GM12878 (cell line): ENCODE measurements at regions not wholly inside any gene's neighbourhood (a gene's known extent, or its start where the extent isn't known, plus 50 kb on each side); places are given as distances from the start of the nearest gene placed in this dataset.

Source experiments
- BHLHE40 ChIP-seq, 2 experiments: fragments of 450-650 bp in 1 of 2; IDR thresholded peaks; 2 replicates each; pipeline ENCODE4 v1.6.1; 2011 to 2017; ENCODE audit warnings: low read depth in 2 of 2, borderline replicate concordance in 1 of 2, improper control_type of control experiment in 1 of 2, low read length in 1 of 2, mild to moderate bottlenecking in 1 of 2
- CBX3 ChIP-seq: fragments of 200-600 bp; sonication (generic); IDR thresholded peaks from 2 replicates; pipeline ENCODE4 v1.6.1; 2016; ENCODE audit warnings: low read depth, borderline replicate concordance
- ZNF207 ChIP-seq: fragments of 450-650 bp; IDR thresholded peaks from 2 replicates; pipeline ENCODE4 v1.6.1; 2014; ENCODE audit warnings: antibody characterized with exemption, mild to moderate bottlenecking, borderline replicate concordance
- TF ChIP-seq, protein P1 (sequence below): fragments of 450-650 bp; IDR thresholded peaks from 2 replicates; pipeline ENCODE4 v1.6.1; 2018; ENCODE audit warnings: borderline replicate concordance, mild to moderate bottlenecking; ENCODE audit not compliant: partially characterized antibody
- TF ChIP-seq, protein P2 (sequence below): fragments of 450-650 bp; IDR thresholded peaks from 2 replicates; pipeline ENCODE4 v1.6.1; 2017; ENCODE audit warnings: antibody characterized with exemption, mild to moderate bottlenecking, moderate library complexity
- TF ChIP-seq, protein P3 (sequence below), 3 experiments: IDR thresholded peaks in 2 of 3; conservative IDR thresholded peaks in 1 of 3; 2 replicates each; pipeline ENCODE4 v1.5.1; 2011; ENCODE audit warnings: low read depth in 3 of 3, low read length in 3 of 3, mild to moderate bottlenecking in 3 of 3, control low read depth in 2 of 3, moderate library complexity in 2 of 3, inconsistent platforms in 1 of 3, mixed read lengths in 1 of 3; ENCODE audit not compliant: control insufficient read depth in 2 of 3, insufficient read depth in 1 of 3; ENCODE audit errors: extremely low read depth in 1 of 3
- TF ChIP-seq, protein P4 (sequence below): IDR thresholded peaks from 2 replicates; pipeline ENCODE4 v1.6.1; 2012; ENCODE audit warnings: low read depth, low read length, improper control_type of control experiment

DNA sequence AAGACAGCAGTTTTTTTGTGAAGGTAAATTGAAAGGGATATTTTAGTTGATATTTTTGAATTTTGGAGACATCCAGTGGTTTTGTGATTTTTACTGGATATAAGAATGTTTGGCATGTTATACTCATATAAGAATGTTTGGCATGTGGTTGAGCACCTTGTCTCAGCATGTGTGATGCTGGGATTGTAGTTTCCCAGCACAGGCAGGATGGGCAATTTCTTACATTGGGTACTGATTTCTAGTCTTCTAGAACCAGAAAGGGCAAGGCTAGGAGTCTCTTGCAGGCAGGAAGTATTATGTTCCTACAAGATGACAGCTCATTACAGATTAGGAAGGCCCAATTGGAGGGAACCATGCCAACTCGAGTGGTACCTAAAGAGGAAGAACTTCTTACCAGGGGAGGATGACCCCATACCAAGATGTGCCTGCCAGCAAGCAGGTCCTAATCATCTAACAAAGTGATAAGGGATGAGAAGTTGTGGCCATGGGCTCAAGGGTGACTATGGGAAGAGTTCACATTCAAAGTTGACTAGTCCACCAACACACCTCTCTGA, 377.8 kb downstream of the UTRN start:
- TF ChIP-seq, protein P1, sequence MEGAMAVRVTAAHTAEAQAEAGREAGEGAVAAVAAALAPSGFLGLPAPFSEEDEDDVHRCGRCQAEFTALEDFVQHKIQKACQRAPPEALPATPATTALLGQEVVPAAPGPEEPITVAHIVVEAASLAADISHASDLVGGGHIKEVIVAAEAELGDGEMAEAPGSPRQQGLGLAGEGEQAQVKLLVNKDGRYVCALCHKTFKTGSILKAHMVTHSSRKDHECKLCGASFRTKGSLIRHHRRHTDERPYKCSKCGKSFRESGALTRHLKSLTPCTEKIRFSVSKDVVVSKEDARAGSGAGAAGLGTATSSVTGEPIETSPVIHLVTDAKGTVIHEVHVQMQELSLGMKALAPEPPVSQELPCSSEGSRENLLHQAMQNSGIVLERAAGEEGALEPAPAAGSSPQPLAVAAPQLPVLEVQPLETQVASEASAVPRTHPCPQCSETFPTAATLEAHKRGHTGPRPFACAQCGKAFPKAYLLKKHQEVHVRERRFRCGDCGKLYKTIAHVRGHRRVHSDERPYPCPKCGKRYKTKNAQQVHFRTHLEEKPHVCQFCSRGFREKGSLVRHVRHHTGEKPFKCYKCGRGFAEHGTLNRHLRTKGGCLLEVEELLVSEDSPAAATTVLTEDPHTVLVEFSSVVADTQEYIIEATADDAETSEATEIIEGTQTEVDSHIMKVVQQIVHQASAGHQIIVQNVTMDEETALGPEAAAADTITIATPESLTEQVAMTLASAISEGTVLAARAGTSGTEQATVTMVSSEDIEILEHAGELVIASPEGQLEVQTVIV = no peak
- no peak for TF ChIP-seq BHLHE40 (IDR thresholded peaks at IDR 0.05; ENCODE audit: borderline replicate concordance in 1 of 2, low read depth in 2 of 2, low read length in 1 of 2)
- TF ChIP-seq, protein P2, sequence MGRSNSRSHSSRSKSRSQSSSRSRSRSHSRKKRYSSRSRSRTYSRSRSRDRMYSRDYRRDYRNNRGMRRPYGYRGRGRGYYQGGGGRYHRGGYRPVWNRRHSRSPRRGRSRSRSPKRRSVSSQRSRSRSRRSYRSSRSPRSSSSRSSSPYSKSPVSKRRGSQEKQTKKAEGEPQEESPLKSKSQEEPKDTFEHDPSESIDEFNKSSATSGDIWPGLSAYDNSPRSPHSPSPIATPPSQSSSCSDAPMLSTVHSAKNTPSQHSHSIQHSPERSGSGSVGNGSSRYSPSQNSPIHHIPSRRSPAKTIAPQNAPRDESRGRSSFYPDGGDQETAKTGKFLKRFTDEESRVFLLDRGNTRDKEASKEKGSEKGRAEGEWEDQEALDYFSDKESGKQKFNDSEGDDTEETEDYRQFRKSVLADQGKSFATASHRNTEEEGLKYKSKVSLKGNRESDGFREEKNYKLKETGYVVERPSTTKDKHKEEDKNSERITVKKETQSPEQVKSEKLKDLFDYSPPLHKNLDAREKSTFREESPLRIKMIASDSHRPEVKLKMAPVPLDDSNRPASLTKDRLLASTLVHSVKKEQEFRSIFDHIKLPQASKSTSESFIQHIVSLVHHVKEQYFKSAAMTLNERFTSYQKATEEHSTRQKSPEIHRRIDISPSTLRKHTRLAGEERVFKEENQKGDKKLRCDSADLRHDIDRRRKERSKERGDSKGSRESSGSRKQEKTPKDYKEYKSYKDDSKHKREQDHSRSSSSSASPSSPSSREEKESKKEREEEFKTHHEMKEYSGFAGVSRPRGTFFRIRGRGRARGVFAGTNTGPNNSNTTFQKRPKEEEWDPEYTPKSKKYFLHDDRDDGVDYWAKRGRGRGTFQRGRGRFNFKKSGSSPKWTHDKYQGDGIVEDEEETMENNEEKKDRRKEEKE = no peak
- TF ChIP-seq, protein P3, sequence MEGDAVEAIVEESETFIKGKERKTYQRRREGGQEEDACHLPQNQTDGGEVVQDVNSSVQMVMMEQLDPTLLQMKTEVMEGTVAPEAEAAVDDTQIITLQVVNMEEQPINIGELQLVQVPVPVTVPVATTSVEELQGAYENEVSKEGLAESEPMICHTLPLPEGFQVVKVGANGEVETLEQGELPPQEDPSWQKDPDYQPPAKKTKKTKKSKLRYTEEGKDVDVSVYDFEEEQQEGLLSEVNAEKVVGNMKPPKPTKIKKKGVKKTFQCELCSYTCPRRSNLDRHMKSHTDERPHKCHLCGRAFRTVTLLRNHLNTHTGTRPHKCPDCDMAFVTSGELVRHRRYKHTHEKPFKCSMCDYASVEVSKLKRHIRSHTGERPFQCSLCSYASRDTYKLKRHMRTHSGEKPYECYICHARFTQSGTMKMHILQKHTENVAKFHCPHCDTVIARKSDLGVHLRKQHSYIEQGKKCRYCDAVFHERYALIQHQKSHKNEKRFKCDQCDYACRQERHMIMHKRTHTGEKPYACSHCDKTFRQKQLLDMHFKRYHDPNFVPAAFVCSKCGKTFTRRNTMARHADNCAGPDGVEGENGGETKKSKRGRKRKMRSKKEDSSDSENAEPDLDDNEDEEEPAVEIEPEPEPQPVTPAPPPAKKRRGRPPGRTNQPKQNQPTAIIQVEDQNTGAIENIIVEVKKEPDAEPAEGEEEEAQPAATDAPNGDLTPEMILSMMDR (IDR thresholded peaks at IDR 0.05 in 2 of 3, conservative IDR thresholded peaks at IDR 0.05 in 1 of 3; ENCODE audit: control insufficient read depth in 2 of 3, extremely low read depth in 1 of 3, insufficient read depth in 1 of 3, low read depth in 3 of 3, low read length in 3 of 3) = no peak
- no peak for TF ChIP-seq CBX3
- no peak for TF ChIP-seq ZNF207
- TF ChIP-seq, protein P4, sequence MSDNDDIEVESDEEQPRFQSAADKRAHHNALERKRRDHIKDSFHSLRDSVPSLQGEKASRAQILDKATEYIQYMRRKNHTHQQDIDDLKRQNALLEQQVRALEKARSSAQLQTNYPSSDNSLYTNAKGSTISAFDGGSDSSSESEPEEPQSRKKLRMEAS = no peak
